Right lobe of liver (tissue), 6 donors: ENCODE measurements at regions not wholly inside any gene's neighbourhood (a gene's known extent, or its start where the extent isn't known, plus 50 kb on each side); places are given as distances from the start of the nearest gene placed in this dataset.

Source experiments
- ATAC-seq, 4 donors: fragments of 200-7000 bp; cut with Tn5 transposase; one replicate each; pipeline ENCODE4 v1.9.1; 2020; ENCODE audit warnings: mild to moderate bottlenecking in 4 of 4, moderate library complexity in 4 of 4
- DNase-seq, 3 donors: peaks; one replicate each; pipeline ENCODE4 v3.0.0-alpha.2; 2020
- H3K27ac ChIP-seq, 3 donors: fragments of 200-600 bp; one replicate each; pipeline ENCODE4 v1.8.0; 2022
- H3K27me3 ChIP-seq, 2 donors: fragments of 200-600 bp; one replicate each; pipeline ENCODE4 v1.8.0; 2022
- H3K36me3 ChIP-seq, 4 donors: fragments of 200-600 bp; sonication (generic) in 1 of 4; one replicate each; pipeline versions ENCODE4 v1.5.1 to v1.8.0; 2017 to 2022; ENCODE audit warnings: control low read depth in 1 of 4
- H3K4me1 ChIP-seq, 4 donors: fragments of 200-600 bp; sonication (generic) in 1 of 4; one replicate each; pipeline versions ENCODE4 v1.5.1 to v1.8.0; 2017 to 2022; ENCODE audit warnings: control low read depth in 1 of 4
- H3K4me3 ChIP-seq, 3 donors: fragments of 200-600 bp; one replicate each; pipeline ENCODE4 v1.8.0; 2022
- H3K9me3 ChIP-seq, 4 donors: fragments of 200-600 bp; sonication (generic) in 1 of 4; one replicate each; pipeline versions ENCODE4 v1.5.1 to v1.8.0; 2017 to 2022; ENCODE audit warnings: control low read depth in 1 of 4
- POLR2A ChIP-seq: fragments of 450-650 bp; IDR thresholded peaks from one replicate; pipeline ENCODE4 v1.6.1; 2017; ENCODE audit warnings: antibody characterized with exemption, mild to moderate bottlenecking
- WGBS: methylation state at CpG from one replicate; pipeline ENCODE4 v1.1.6; 2018; ENCODE audit warnings: low coverage, low lambda C conversion rate; ENCODE audit not compliant: insufficient coverage; ENCODE audit errors: missing lambda C conversion rate; 5-methylcytosine and 5-hydroxymethylcytosine counted together
- intact Hi-C, 2 donors: fragments of 100-400 bp; cut with DNase I; formaldehyde crosslinking; loops; one replicate each; pipeline versions ENCODE4 v1.11.2 to v1.14.1; 2022
- TF ChIP-seq, protein P1 (sequence below), 4 donors: fragments of 200-600 bp in 3 of 4; fragments of 450-650 bp in 1 of 4; IDR thresholded peaks; one replicate each; pipeline versions ENCODE4 v1.5.1 to v1.8.0; 2016 to 2022; ENCODE audit warnings: antibody characterized with exemption in 4 of 4, mild to moderate bottlenecking in 2 of 4
- donor health status: DM: no; HTN: yes; CAD: no.
- donor health status: DM: no; HTN: no; CAD: no.
- donor health status: DM: no; HTN: no; CAD: no.
- donor health status: DM: no; HTN: yes; CAD: no.
- donor health status: DM: no; HTN: yes; CAD: no.

DNA sequence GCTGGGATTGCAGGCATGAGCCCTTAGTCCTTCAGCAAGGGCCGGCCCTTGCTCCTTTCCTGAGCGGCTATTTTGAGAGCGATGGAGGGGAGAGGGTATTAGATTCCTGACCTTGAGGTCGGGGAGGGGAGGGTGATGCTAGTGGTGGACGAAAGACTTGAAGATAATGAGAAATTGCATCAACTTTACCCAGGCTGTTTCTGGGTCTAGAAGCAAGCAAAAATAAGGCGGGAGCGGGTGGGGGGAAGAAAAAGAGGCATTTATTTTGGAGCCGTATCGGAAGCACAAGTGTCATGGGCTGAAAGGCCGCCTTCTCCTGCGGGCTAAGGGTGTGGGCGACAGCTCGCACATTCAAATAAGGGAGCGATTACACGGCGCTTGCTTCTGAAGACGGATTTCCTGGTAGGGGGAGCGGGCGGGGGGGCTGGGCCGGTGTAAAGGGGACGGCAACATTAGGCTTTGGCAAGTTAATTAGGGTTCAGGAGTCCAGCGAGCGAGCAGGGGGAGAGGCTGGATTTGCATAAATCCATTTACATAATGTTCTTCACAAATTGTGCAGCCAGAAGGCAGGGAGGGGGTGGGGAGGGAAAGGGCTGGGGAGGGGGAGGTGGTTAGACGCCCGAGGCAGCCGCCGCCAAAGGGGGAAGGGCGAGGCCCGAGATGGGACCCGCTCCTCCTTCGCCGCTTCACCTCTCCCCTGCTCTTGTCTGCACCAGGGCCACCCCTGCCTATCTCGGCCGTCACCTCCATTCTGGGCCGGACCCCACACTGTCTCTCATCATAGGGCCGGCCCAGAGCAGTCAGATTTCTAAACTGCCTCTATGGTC, 245.9 kb downstream of the MIAT start:
- TF ChIP-seq POLR2A, result no peak
- TF ChIP-seq, protein P1, sequence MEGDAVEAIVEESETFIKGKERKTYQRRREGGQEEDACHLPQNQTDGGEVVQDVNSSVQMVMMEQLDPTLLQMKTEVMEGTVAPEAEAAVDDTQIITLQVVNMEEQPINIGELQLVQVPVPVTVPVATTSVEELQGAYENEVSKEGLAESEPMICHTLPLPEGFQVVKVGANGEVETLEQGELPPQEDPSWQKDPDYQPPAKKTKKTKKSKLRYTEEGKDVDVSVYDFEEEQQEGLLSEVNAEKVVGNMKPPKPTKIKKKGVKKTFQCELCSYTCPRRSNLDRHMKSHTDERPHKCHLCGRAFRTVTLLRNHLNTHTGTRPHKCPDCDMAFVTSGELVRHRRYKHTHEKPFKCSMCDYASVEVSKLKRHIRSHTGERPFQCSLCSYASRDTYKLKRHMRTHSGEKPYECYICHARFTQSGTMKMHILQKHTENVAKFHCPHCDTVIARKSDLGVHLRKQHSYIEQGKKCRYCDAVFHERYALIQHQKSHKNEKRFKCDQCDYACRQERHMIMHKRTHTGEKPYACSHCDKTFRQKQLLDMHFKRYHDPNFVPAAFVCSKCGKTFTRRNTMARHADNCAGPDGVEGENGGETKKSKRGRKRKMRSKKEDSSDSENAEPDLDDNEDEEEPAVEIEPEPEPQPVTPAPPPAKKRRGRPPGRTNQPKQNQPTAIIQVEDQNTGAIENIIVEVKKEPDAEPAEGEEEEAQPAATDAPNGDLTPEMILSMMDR (IDR thresholded peaks at IDR 0.05), result no peak
- peak in 1 of 4 donors; percentile 41 for ATAC-seq
- 2% methylated on average over 18 of the region's 36 CpGs for WGBS
- Histone ChIP-seq H3K27me3 (peaks cover 0 to 6% of the 10 kb centered on the region in 2 donors), H3K36me3 (no peaks in the 10 kb centered on the region), H3K4me3 (no peak overlapping the region), H3K27ac (no peak overlapping the region), H3K9me3 (no peaks in the 10 kb centered on the region), H3K4me1 (no peaks in the 10 kb centered on the region)
- DNase-seq, result no peak
- intact Hi-C loops, result no loop called here

DNA sequence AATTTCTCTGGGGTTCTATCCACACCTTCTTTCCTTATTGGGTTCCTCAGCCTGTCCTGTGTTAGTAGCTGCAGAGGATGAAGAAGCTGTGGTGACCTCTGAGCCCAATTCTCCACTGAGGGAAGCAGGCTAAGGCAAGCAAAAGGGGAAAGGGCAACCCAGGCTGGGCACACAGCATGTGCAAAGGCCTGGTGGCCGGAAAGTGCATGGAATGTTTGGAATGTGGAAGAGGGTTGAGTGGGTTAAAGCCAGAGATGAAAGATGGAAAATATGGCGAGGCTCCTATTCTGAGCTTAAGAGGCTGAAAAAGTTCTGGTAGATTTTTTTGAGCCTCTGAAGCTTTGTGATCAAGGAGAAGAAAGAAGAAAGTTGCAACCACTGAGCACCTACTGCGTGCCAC, 247.1 kb downstream of the MIAT start:
- no peak for ATAC-seq

DNA sequence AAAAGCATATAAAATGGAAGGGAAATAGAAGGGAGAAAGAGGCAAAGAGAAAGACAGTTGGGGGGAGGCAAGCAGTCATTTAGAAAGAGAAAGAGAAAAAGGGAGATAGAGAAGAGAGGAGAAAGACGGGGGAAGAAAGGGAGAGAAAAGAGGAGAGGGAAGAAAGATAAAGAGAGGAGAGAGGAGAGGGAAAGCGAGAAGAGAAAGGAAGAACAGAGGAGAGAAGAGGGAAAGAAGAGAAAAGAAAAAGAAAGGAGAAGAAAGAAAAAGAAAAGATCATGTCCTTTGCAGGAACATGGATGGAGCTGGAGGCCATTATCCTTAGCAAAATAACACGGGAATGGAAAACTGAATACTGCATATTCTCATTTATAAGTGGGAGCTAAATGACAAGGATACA, 247.7 kb downstream of the MIAT start:
- no peak for TF ChIP-seq POLR2A
- TF ChIP-seq, protein P1 (IDR thresholded peaks at IDR 0.05), result no peak
- intact Hi-C loops, result no loop called here
- no peaks in the 10 kb centered on the region for H3K27me3 ChIP-seq
- H3K9me3 ChIP-seq, result no peaks in the 10 kb centered on the region
- no peaks in the 10 kb centered on the region for H3K36me3 ChIP-seq
- no peak overlapping the region for H3K27ac ChIP-seq
- DNase-seq, result no peak
- no peaks in the 10 kb centered on the region for H3K4me1 ChIP-seq
- no peak overlapping the region for H3K4me3 ChIP-seq
- ATAC-seq, result no peak
- 58% methylated on average over 3 of the region's 3 CpGs for WGBS

More for the DNA sequence above, 247.1 kb downstream of the MIAT start:
- TF ChIP-seq POLR2A, result no peak
- TF ChIP-seq, protein P1 (IDR thresholded peaks at IDR 0.05), result no peak
- WGBS, result 41% methylated on average over 3 of the region's 3 CpGs
- intact Hi-C loops, result no loop called here
- Histone ChIP-seq H3K36me3 (no peaks in the 10 kb centered on the region), H3K27me3 (no peaks in the 10 kb centered on the region), H3K4me1 (no peaks in the 10 kb centered on the region), H3K27ac (no peak overlapping the region), H3K9me3 (no peaks in the 10 kb centered on the region), H3K4me3 (no peak overlapping the region)
- DNase-seq, result no peak

DNA sequence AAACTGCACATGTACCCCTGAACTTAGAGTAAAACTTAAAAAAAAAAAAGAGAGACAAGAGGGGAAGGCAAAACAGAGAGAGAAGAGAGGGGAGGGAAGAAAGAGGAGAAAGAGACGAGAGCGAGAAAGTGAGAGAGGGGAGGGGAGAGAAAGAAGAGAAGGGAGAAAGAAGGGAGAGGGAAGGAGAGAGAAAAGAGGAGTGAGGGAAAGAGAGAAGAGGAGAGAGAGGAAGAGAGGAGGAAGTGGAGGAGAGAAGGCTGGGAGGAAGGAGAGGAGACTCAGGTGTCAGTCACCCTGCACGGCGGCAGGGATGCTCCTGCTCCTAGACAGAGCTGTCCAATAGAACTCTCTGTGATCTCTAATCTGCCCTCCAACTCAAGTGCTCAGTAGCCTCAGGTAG, 248.3 kb downstream of the MIAT start:
- no peak for DNase-seq
- H3K27me3 ChIP-seq, result no peaks in the 10 kb centered on the region
- no peaks in the 10 kb centered on the region for H3K9me3 ChIP-seq
- no peaks in the 10 kb centered on the region for H3K4me1 ChIP-seq
- no peak overlapping the region for H3K4me3 ChIP-seq
- TF ChIP-seq, protein P1 (IDR thresholded peaks at IDR 0.05), result no peak
- no peak for TF ChIP-seq POLR2A
- intact Hi-C loops, result no loop called here
- ATAC-seq, result no peak
- no peak overlapping the region for H3K27ac ChIP-seq
- WGBS, result 42% methylated on average over 4 of the region's 4 CpGs
- H3K36me3 ChIP-seq, result no peaks in the 10 kb centered on the region
